ENCODE measurements at regions not wholly inside any gene's neighbourhood (a gene's known extent, or its start where the extent isn't known, plus 50 kb on each side); places are given as distances from the start of the nearest gene placed in this dataset.

- TF ChIP-seq CTCF (conservative IDR thresholded peaks at IDR 0.05) (no peak), EZH2 (IDR thresholded peaks at IDR 0.05; ENCODE audit: low read depth) (no peak)
These were observed 425.3 kb upstream of the FANCL start for GRCh38 chr2:58666323-58666970.

All from PC-9 (cell line).